ENCODE measurements at regions not wholly inside any gene's neighbourhood (a gene's known extent, or its start where the extent isn't known, plus 50 kb on each side); places are given as distances from the start of the nearest gene placed in this dataset. TPM values are rescaled to one million over a fixed set of nuclear protein-coding genes. Genes with fewer than 3 reads are reported as not detected.
"Not testable (repeated sequence)": the region's sequence is repeated elsewhere in the genome, so short reads cannot be mapped to it uniquely, and the experiment has no call there.

GRCh38 chr16:34098033-34098432 is 638.6 kb downstream of the TP53TG3F start:
- H3K9me2 ChIP-seq (ENCODE audit: insufficient read depth, low read length); H3K4me3 ChIP-seq (ENCODE audit: low read depth, low read length, poor library complexity, severe bottlenecking); H4K20me1 ChIP-seq (ENCODE audit: insufficient read depth, low read length); CTCF ChIA-PET (ENCODE audit: unreplicated experiment); intact Hi-C loops (cut with micrococcal nuclease; ENCODE audit: unreplicated experiment); H3K4me1 ChIP-seq (ENCODE audit: insufficient read depth, low read length, poor library complexity, severe bottlenecking); BruUV-seq (replicated peaks); H2AFZ ChIP-seq (ENCODE audit: low read length); POLR2A ChIA-PET; H3K27ac ChIP-seq (ENCODE audit: low read depth, low read length, poor library complexity, severe bottlenecking); DNase-seq (ENCODE audit: low spot score); H3K4me2 ChIP-seq (ENCODE audit: low read length); H3K36me3 ChIP-seq (ENCODE audit: insufficient read depth, low read length); H3K79me2 ChIP-seq (ENCODE audit: insufficient read depth, low read depth, low read length): not testable (repeated sequence)
- peaks cover 22% of the 10 kb centered on the region; the same call in 1 of the 2 replicates for H3K9me3 ChIP-seq (ENCODE audit: low read length)

- H3K27ac ChIP-seq (ENCODE audit: low read depth, low read length, poor library complexity, severe bottlenecking); H3K9me2 ChIP-seq (ENCODE audit: insufficient read depth, low read length); intact Hi-C loops (cut with micrococcal nuclease; ENCODE audit: unreplicated experiment); POLR2A ChIA-PET; DNase-seq (ENCODE audit: low spot score); H2AFZ ChIP-seq (ENCODE audit: low read length); H4K20me1 ChIP-seq (ENCODE audit: insufficient read depth, low read length); CTCF ChIA-PET (ENCODE audit: unreplicated experiment); H3K4me3 ChIP-seq (ENCODE audit: low read depth, low read length, poor library complexity, severe bottlenecking); H3K4me1 ChIP-seq (ENCODE audit: insufficient read depth, low read length, poor library complexity, severe bottlenecking); H3K79me2 ChIP-seq (ENCODE audit: insufficient read depth, low read depth, low read length); BruUV-seq (replicated peaks); H3K4me2 ChIP-seq (ENCODE audit: low read length); H3K36me3 ChIP-seq (ENCODE audit: insufficient read depth, low read length): not testable (repeated sequence)
- H3K9me3 ChIP-seq (ENCODE audit: low read length) = peaks cover 17% of the 10 kb centered on the region; the same call in 1 of the 2 replicates
Measured at GRCh38 chr16:34099028-34099427, 639.6 kb downstream of the TP53TG3F start.

Small RNA genes in the stretch of these regions (small RNA-seq; reads per million reads assigned to genes)
- gene AC133561.3 (not detected), gene AC133561.4 (not detected), gene AC140658.4 (not detected)

Data from OCI-LY7 (cell line).